ENCODE measurements at regions not wholly inside any gene's neighbourhood (a gene's known extent, or its start where the extent isn't known, plus 50 kb on each side); places are given as distances from the start of the nearest gene placed in this dataset.

- DNase-seq, result no peak
Observed at GRCh38 chr13:106232681-106233080, 302.8 kb downstream of the EFNB2 start.

- DNase-seq, result no peak
Observed at GRCh38 chr13:106230450-106230849, 305.0 kb downstream of the EFNB2 start.

- DNase-seq, result no peak
Observed at GRCh38 chr13:106225126-106225525, 310.3 kb downstream of the EFNB2 start.

GRCh38 chr13:106220211-106220610 is 315.3 kb downstream of the EFNB2 start:
- DNase-seq, result no peak

- DNase-seq, result no peak
Observed at GRCh38 chr13:106213028-106213757, 322.3 kb downstream of the EFNB2 start.

GRCh38 chr13:106212386-106213010 is 323.0 kb downstream of the EFNB2 start:
- no peak for DNase-seq

- no peak for DNase-seq
Observed at GRCh38 chr13:106210324-106210723, 325.1 kb downstream of the EFNB2 start.

- no peak for DNase-seq
Observed at GRCh38 chr13:106205871-106206270, 329.6 kb downstream of the EFNB2 start.

GRCh38 chr13:106197496-106197895 is 338.0 kb downstream of the EFNB2 start:
- DNase-seq, result no peak

GRCh38 chr13:106187501-106188095 is 347.9 kb downstream of the EFNB2 start:
- no peak for DNase-seq

GRCh38 chr13:106187101-106187500 is 348.4 kb downstream of the EFNB2 start:
- no peak for DNase-seq

- DNase-seq, result no peak
Observed at GRCh38 chr13:106186366-106187030, 349.0 kb downstream of the EFNB2 start.

- no peak for DNase-seq
Observed at GRCh38 chr13:106184790-106185189, 350.7 kb downstream of the EFNB2 start.

- no peak for DNase-seq
Observed at GRCh38 chr13:106183410-106184065, 351.9 kb downstream of the EFNB2 start.

GRCh38 chr13:106182404-106182803 is 353.1 kb downstream of the EFNB2 start:
- DNase-seq, result no peak

- DNase-seq, result no peak
Observed at GRCh38 chr13:106178816-106179215, 356.6 kb downstream of the EFNB2 start.

- no peak for DNase-seq
Observed at GRCh38 chr13:106177146-106177545, 358.3 kb downstream of the EFNB2 start.

- no peak for DNase-seq
Observed at GRCh38 chr13:106176117-106176516, 359.3 kb downstream of the EFNB2 start.

- no peak for DNase-seq
Observed at GRCh38 chr13:106173891-106174610, 361.4 kb downstream of the EFNB2 start.

- DNase-seq, result no peak
Observed at GRCh38 chr13:106173346-106173745, 362.1 kb downstream of the EFNB2 start.

GRCh38 chr13:106172176-106172905 is 363.1 kb downstream of the EFNB2 start:
- no peak for DNase-seq

GRCh38 chr13:106163426-106163825 is 372.0 kb downstream of the EFNB2 start:
- no peak for DNase-seq
